GM12878 (cell line): ENCODE measurements at regions not wholly inside any gene's neighbourhood (a gene's known extent, or its start where the extent isn't known, plus 50 kb on each side); places are given as distances from the start of the nearest gene placed in this dataset.

ENCODE experiments used
- ATAC-seq: fragments of 200-7000 bp; cut with Tn5 transposase; 3 replicates; pipeline ENCODE4 v1.9.1; 2020; ENCODE audit warnings: mild to moderate bottlenecking, moderate library complexity
- BruUV-seq: library from RNA; stranded (reverse); fragments of 400-500 nt; replicated peaks from 2 replicates; lab custom pipeline; 2021; lab: Mats Ljungman, UMichigan
- CTCF ChIA-PET: fragments of 300-600 bp; sonication (Branson Sonifier 250); formaldehyde crosslinking; extraction: SDS; loops from one replicate; lab custom pipeline; 2021; ENCODE audit warnings: inconsistent platforms; lab: Yijun Ruan, JAX
- POLR2A ChIA-PET: fragments of 350-600 bp; formaldehyde crosslinking; extraction: SDS; loops from one replicate; lab custom pipeline; 2021; ENCODE audit warnings: inconsistent platforms; lab: Charles Lee
- RAD21 ChIA-PET: fragments of 300-600 bp; sonication (Branson Sonifier 250); formaldehyde crosslinking; loops from one replicate; lab custom pipeline; 2023; ENCODE audit warnings: antibody characterized with exemption; ENCODE audit not compliant: unreplicated experiment; lab: Charles Lee
- SMC1A ChIA-PET: fragments of 300-600 bp; sonication (Branson Sonifier 250); formaldehyde crosslinking; loops from one replicate; lab custom pipeline; 2023; ENCODE audit not compliant: unreplicated experiment, uncharacterized antibody; lab: Charles Lee
- DNase-seq: peaks from one replicate; pipeline ENCODE4 v3.0.0-alpha.2; 2011; ENCODE audit warnings: low read depth, low spot score
- FAIRE-seq: peaks from 3 replicates; lab custom pipeline; 2011; peaks lifted over from hg19 to GRCh38; lab: Jason Lieb, UNC
- H2AFZ ChIP-seq: 2 replicates; pipeline ENCODE4 v1.6.0; 2011; ENCODE audit warnings: low read depth, low read length, control low read depth; ENCODE audit not compliant: control insufficient read depth
- H3K27ac ChIP-seq: 2 replicates; pipeline ENCODE4 v1.5.1; 2011; ENCODE audit warnings: control low read depth; ENCODE audit not compliant: control insufficient read depth, insufficient read depth
- H3K27me3 ChIP-seq, 2 experiments: replicated peaks in 1 of 2; 2 replicates each; pipeline versions ENCODE4 v1.6.0 to v1.6.1; 2011; ENCODE audit warnings: low read length in 1 of 2; ENCODE audit not compliant: control insufficient read depth in 2 of 2, insufficient read depth in 2 of 2
- H3K36me3 ChIP-seq, 2 experiments: 2 replicates each; pipeline ENCODE4 v1.5.1; 2011; ENCODE audit warnings: low read length in 1 of 2; ENCODE audit not compliant: control insufficient read depth in 2 of 2, insufficient read depth in 2 of 2
- H3K4me1 ChIP-seq: 2 replicates; pipeline ENCODE4 v1.6.1; 2011; ENCODE audit warnings: mild to moderate bottlenecking, low read length, moderate library complexity, mixed read lengths; ENCODE audit not compliant: control insufficient read depth, insufficient read depth
- H3K4me2 ChIP-seq: 2 replicates; pipeline ENCODE4 v1.6.0; 2011; ENCODE audit warnings: control low read depth; ENCODE audit not compliant: control insufficient read depth, insufficient read depth
- H3K4me3 ChIP-seq: fragments of 200-600 bp; sonication (generic); 2 replicates; pipeline ENCODE4 v1.5.1; 2016
- H3K79me2 ChIP-seq: 2 replicates; pipeline ENCODE4 v1.6.0; 2011; ENCODE audit warnings: low read length; ENCODE audit not compliant: control insufficient read depth, insufficient read depth
- H3K9ac ChIP-seq: 2 replicates; pipeline ENCODE4 v1.8.0; 2011; ENCODE audit warnings: low read length, control low read depth, mixed read lengths; ENCODE audit not compliant: control insufficient read depth, insufficient read depth
- H3K9me3 ChIP-seq: replicated peaks from 3 replicates; pipeline ENCODE4 v1.5.1; 2011; ENCODE audit warnings: mild to moderate bottlenecking, low read length; ENCODE audit not compliant: control insufficient read depth, insufficient read depth
- H4K20me1 ChIP-seq: 2 replicates; pipeline ENCODE4 v1.6.0; 2011; ENCODE audit not compliant: control insufficient read depth, insufficient read depth
- ATF7 ChIP-seq: fragments of 450-650 bp; IDR thresholded peaks from 2 replicates; pipeline ENCODE4 v1.6.1; 2016; ENCODE audit warnings: low read depth, mild to moderate bottlenecking
- BHLHE40 ChIP-seq, 2 experiments: fragments of 450-650 bp in 1 of 2; IDR thresholded peaks; 2 replicates each; pipeline ENCODE4 v1.6.1; 2011 to 2017; ENCODE audit warnings: low read depth in 2 of 2, borderline replicate concordance in 1 of 2, improper control_type of control experiment in 1 of 2, low read length in 1 of 2, mild to moderate bottlenecking in 1 of 2
- DPF2 ChIP-seq: fragments of 450-650 bp; IDR thresholded peaks from 2 replicates; pipeline ENCODE4 v1.6.1; 2017; ENCODE audit warnings: mild to moderate bottlenecking
- ESRRA ChIP-seq: IDR thresholded peaks from 2 replicates; pipeline ENCODE4 v1.6.1; 2012; ENCODE audit warnings: mild to moderate bottlenecking, low read length, improper control_type of control experiment
- IKZF2 ChIP-seq, 2 experiments: fragments of 450-650 bp; IDR thresholded peaks; 2 replicates each; pipeline ENCODE4 v1.6.1; 2017; ENCODE audit warnings: mild to moderate bottlenecking in 2 of 2, moderate library complexity in 2 of 2
- JUND ChIP-seq: IDR thresholded peaks from 2 replicates; pipeline ENCODE4 v1.6.1; 2012; ENCODE audit warnings: low read depth, mild to moderate bottlenecking, low read length, improper control_type of control experiment, moderate library complexity
- MEF2B ChIP-seq: fragments of 450-650 bp; IDR thresholded peaks from 2 replicates; pipeline ENCODE4 v1.6.1; 2018; ENCODE audit warnings: mild to moderate bottlenecking, moderate library complexity; ENCODE audit not compliant: partially characterized antibody, poor library complexity, severe bottlenecking
- NFXL1 ChIP-seq: fragments of 450-650 bp; IDR thresholded peaks from 2 replicates; pipeline ENCODE4 v1.6.1; 2017; ENCODE audit warnings: antibody characterized with exemption, mild to moderate bottlenecking, borderline replicate concordance
- RAD51 ChIP-seq: fragments of 450-650 bp; IDR thresholded peaks from 2 replicates; pipeline ENCODE4 v1.6.1; 2016; ENCODE audit warnings: moderate library complexity, mild to moderate bottlenecking, inconsistent platforms
- SPI1 ChIP-seq: IDR thresholded peaks from 2 replicates; pipeline ENCODE4 v1.6.1; 2011; ENCODE audit warnings: low read depth, mild to moderate bottlenecking, low read length, moderate library complexity, borderline replicate concordance; ENCODE audit not compliant: insufficient read depth
- SREBF1 ChIP-seq: IDR thresholded peaks from 2 replicates; pipeline ENCODE4 v1.6.1; 2012; ENCODE audit warnings: mild to moderate bottlenecking, low read length
- SREBF2 ChIP-seq: IDR thresholded peaks from 2 replicates; pipeline ENCODE4 v1.6.1; 2012; ENCODE audit warnings: mild to moderate bottlenecking, low read length
- TCF12 ChIP-seq: IDR thresholded peaks from 2 replicates; pipeline ENCODE4 v1.6.1; 2011; ENCODE audit warnings: low read depth, mild to moderate bottlenecking, low read length
- ZNF274 ChIP-seq: IDR thresholded peaks from one replicate; pipeline ENCODE4 v1.8.0; 2011; ENCODE audit not compliant: insufficient read length, insufficient read depth
- ZNF384 ChIP-seq: IDR thresholded peaks from 2 replicates; pipeline ENCODE4 v1.6.1; 2012; ENCODE audit warnings: low read depth, mild to moderate bottlenecking, low read length, improper control_type of control experiment, borderline replicate concordance
- WGBS: methylation state at CpG from one replicate; pipeline ENCODE4 v1.1.6; 2016; ENCODE audit warnings: low lambda C conversion rate; ENCODE audit not compliant: insufficient replicate concordance, insufficient coverage; ENCODE audit errors: missing lambda C conversion rate; 5-methylcytosine and 5-hydroxymethylcytosine counted together
- in situ Hi-C: fragments of 300-500 bp; cut with MboI; formaldehyde crosslinking; loops from 9 replicates; pipeline ENCODE4 v1.14.3; 2018; ENCODE audit warnings: mixed read lengths
- intact Hi-C: fragments of 100-400 bp; cut with micrococcal nuclease; formaldehyde crosslinking; loops from one replicate; pipeline ENCODE4 v1.14.2; 2022; ENCODE audit not compliant: unreplicated experiment
- TF ChIP-seq, protein P1 (sequence below): IDR thresholded peaks from 2 replicates; pipeline ENCODE4 v1.6.1; 2011; ENCODE audit warnings: low read depth, low read length, improper control_type of control experiment, borderline replicate concordance
- TF ChIP-seq, protein P2 (sequence below): fragments of 450-650 bp; IDR thresholded peaks from 2 replicates; pipeline ENCODE4 v1.6.1; 2016; ENCODE audit warnings: mild to moderate bottlenecking
- TF ChIP-seq, protein P3 (sequence below): IDR thresholded peaks from 2 replicates; pipeline ENCODE4 v1.6.1; 2012; ENCODE audit warnings: low read length, inconsistent platforms

DNA sequence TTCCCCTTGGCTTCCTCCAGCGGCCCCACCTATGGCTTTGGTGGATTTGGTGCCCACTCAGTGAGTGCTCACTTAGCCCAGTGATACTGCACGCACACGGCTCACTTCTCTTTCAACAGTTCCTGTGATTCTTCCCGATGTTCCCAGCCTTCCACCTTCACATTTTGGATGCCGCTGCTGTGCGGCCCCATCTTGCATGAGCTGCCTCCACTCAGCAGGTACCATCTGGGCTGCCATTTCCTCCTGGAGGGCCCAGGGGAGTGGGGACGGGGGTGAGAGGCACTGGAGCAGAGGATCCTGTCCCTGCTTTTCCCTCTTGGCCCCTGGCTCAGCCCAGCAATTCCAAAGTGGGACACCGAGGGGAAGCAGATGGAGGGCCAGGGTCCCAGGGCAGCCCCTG lies 323.3 kb upstream of the ZNF32 start:
- H3K4me1 ChIP-seq, result no peaks in the 10 kb centered on the region
- H3K36me3 ChIP-seq, result no peaks in the 10 kb centered on the region
- no peak overlapping the region for H3K4me2 ChIP-seq
- no peak overlapping the region for H3K4me3 ChIP-seq
- no peak for ATAC-seq
- no peaks in the 10 kb centered on the region for H4K20me1 ChIP-seq
- no peaks in the 10 kb centered on the region; the same call in 2 of the 3 replicates for H3K9me3 ChIP-seq
- ChIA-PET RAD21 (no interaction called here), POLR2A (no interaction called here), SMC1A (no interaction called here), CTCF (no interaction called here)
- in situ Hi-C loops, result no loop called here
- FAIRE-seq, result no peak
- TF ChIP-seq JUND, result no peak
- TF ChIP-seq ATF7, result no peak
- TF ChIP-seq BHLHE40 (IDR thresholded peaks at IDR 0.05; ENCODE audit: borderline replicate concordance in 1 of 2, low read depth in 2 of 2, low read length in 1 of 2), result no peak
- no peak for TF ChIP-seq ZNF274
- TF ChIP-seq IKZF2 (IDR thresholded peaks at IDR 0.05), result no peak
- no peak for TF ChIP-seq TCF12
- TF ChIP-seq, protein P1, sequence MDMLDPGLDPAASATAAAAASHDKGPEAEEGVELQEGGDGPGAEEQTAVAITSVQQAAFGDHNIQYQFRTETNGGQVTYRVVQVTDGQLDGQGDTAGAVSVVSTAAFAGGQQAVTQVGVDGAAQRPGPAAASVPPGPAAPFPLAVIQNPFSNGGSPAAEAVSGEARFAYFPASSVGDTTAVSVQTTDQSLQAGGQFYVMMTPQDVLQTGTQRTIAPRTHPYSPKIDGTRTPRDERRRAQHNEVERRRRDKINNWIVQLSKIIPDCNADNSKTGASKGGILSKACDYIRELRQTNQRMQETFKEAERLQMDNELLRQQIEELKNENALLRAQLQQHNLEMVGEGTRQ, result no peak
- TF ChIP-seq NFXL1, result no peak
- TF ChIP-seq, protein P2, sequence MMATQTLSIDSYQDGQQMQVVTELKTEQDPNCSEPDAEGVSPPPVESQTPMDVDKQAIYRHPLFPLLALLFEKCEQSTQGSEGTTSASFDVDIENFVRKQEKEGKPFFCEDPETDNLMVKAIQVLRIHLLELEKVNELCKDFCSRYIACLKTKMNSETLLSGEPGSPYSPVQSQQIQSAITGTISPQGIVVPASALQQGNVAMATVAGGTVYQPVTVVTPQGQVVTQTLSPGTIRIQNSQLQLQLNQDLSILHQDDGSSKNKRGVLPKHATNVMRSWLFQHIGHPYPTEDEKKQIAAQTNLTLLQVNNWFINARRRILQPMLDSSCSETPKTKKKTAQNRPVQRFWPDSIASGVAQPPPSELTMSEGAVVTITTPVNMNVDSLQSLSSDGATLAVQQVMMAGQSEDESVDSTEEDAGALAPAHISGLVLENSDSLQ, result no peak
- no peak for TF ChIP-seq SREBF2
- TF ChIP-seq ESRRA, result no peak
- TF ChIP-seq SREBF1, result no peak
- TF ChIP-seq MEF2B, result no peak
- TF ChIP-seq SPI1, result no peak
- TF ChIP-seq RAD51, result no peak
- TF ChIP-seq, protein P3, sequence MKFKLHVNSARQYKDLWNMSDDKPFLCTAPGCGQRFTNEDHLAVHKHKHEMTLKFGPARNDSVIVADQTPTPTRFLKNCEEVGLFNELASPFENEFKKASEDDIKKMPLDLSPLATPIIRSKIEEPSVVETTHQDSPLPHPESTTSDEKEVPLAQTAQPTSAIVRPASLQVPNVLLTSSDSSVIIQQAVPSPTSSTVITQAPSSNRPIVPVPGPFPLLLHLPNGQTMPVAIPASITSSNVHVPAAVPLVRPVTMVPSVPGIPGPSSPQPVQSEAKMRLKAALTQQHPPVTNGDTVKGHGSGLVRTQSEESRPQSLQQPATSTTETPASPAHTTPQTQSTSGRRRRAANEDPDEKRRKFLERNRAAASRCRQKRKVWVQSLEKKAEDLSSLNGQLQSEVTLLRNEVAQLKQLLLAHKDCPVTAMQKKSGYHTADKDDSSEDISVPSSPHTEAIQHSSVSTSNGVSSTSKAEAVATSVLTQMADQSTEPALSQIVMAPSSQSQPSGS, result no peak
- no peak for TF ChIP-seq DPF2
- no peak for TF ChIP-seq ZNF384
- no peak overlapping the region for H3K9ac ChIP-seq
- 48% methylated on average over 8 of the region's 8 CpGs for WGBS
- BruUV-seq, result no TSS peak
- no peaks in the 10 kb centered on the region for H3K79me2 ChIP-seq
- no peaks in the 10 kb centered on the region for H3K27me3 ChIP-seq
- DNase-seq, result no peak
- H3K27ac ChIP-seq, result no peak overlapping the region
- intact Hi-C loops, result no loop called here
- H2AFZ ChIP-seq, result no peak overlapping the region
